ENCODE measurements at regions not wholly inside any gene's neighbourhood (a gene's known extent, or its start where the extent isn't known, plus 50 kb on each side); places are given as distances from the start of the nearest gene placed in this dataset.
"Not testable (repeated sequence)": the region's sequence is repeated elsewhere in the genome, so short reads cannot be mapped to it uniquely, and the experiment has no call there.

GRCh38 chr9:591292-591691 is 250.2 kb upstream of the DMRT1 start:
- no peak for DNase-seq

GRCh38 chr9:592225-592624 is 249.3 kb upstream of the DMRT1 start:
- no peak for DNase-seq

GRCh38 chr9:592733-593132 is 248.8 kb upstream of the DMRT1 start:
- no peak for DNase-seq

- no peak for DNase-seq
Observed at GRCh38 chr9:593809-594208, 247.7 kb upstream of the DMRT1 start.

GRCh38 chr9:596703-597102 is 244.8 kb upstream of the DMRT1 start:
- DNase-seq, result no peak

GRCh38 chr9:600006-600405 is 241.5 kb upstream of the DMRT1 start:
- DNase-seq, result no peak

- DNase-seq, result no peak
Observed at GRCh38 chr9:602716-603115, 238.8 kb upstream of the DMRT1 start.

GRCh38 chr9:603126-603525 is 238.4 kb upstream of the DMRT1 start:
- no peak for DNase-seq

- DNase-seq, result no peak
Observed at GRCh38 chr9:607417-607816, 234.1 kb upstream of the DMRT1 start.

GRCh38 chr9:613771-614347 is 227.6 kb upstream of the DMRT1 start:
- DNase-seq, result peak; percentile 28 to 44

- no peak for DNase-seq
Observed at GRCh38 chr9:614431-614830, 227.1 kb upstream of the DMRT1 start.

GRCh38 chr9:615756-616155 is 225.7 kb upstream of the DMRT1 start:
- DNase-seq, result no peak

GRCh38 chr9:616694-617093 is 224.8 kb upstream of the DMRT1 start:
- DNase-seq, result no peak

- no peak for DNase-seq
Observed at GRCh38 chr9:617445-618085, 223.9 kb upstream of the DMRT1 start.

- no peak for DNase-seq
Observed at GRCh38 chr9:618478-618877, 223.0 kb upstream of the DMRT1 start.

- no peak for DNase-seq
Observed at GRCh38 chr9:621201-621855, 220.2 kb upstream of the DMRT1 start.

- DNase-seq, result no peak
Observed at GRCh38 chr9:624935-625500, 216.5 kb upstream of the DMRT1 start.

GRCh38 chr9:625613-626012 is 215.9 kb upstream of the DMRT1 start:
- no peak for DNase-seq

GRCh38 chr9:626114-626513 is 215.4 kb upstream of the DMRT1 start:
- DNase-seq, result not testable (repeated sequence)

- no peak for DNase-seq
Observed at GRCh38 chr9:626596-626995, 214.9 kb upstream of the DMRT1 start.

GRCh38 chr9:627336-627970 is 214.0 kb upstream of the DMRT1 start:
- DNase-seq, result no peak

GRCh38 chr9:629146-629545 is 212.4 kb upstream of the DMRT1 start:
- DNase-seq, result no peak

GRCh38 chr9:630817-631216 is 210.7 kb upstream of the DMRT1 start:
- DNase-seq, result no peak

- no peak for DNase-seq
Observed at GRCh38 chr9:631596-631995, 209.9 kb upstream of the DMRT1 start.

Data from activated CD4-positive, alpha-beta T cell treated with anti-CD3 and anti-CD28 coated beads, Interleukin-2, amount 50 U/mL, for 48 hours (primary cell).